ENCODE measurements at regions not wholly inside any gene's neighbourhood (a gene's known extent, or its start where the extent isn't known, plus 50 kb on each side); places are given as distances from the start of the nearest gene placed in this dataset.

- BruUV-seq (replicated peaks), result no TSS peak
- Mint-ChIP-seq H3K27me3 (ENCODE audit: insufficient read depth, unreplicated experiment) (no peaks in the 10 kb centered on the region), H3K4me1 (ENCODE audit: insufficient read depth, unreplicated experiment) (peaks cover 10% of the 10 kb centered on the region), H3K36me3 (ENCODE audit: insufficient read depth, unreplicated experiment) (no peaks in the 10 kb centered on the region), H3K9me3 (ENCODE audit: unreplicated experiment) (no peaks in the 10 kb centered on the region), H3K27ac (ENCODE audit: low read depth, unreplicated experiment) (no peak overlapping the region), H3K4me3 (ENCODE audit: unreplicated experiment) (no peak overlapping the region)
- intact Hi-C loops (cut with micrococcal nuclease), result no loop called here
- ChIA-PET CTCF (interaction anchor here (1.5 kb wide), 1 partner anchor 9 kb away, joined by 3 read pairs; no protein-coding TSS in a partner anchor), POLR2A (no interaction called here)
- DNase-seq (ENCODE audit: unreplicated experiment), result no peak
- TF ChIP-seq CTCF (IDR thresholded peaks at IDR 0.05; ENCODE audit: unreplicated experiment), result no peak
Measured at GRCh38 chr5:167823405-167823804, 468.0 kb upstream of the WWC1 start.

- DNase-seq (ENCODE audit: unreplicated experiment), result peak; percentile 79
Measured at GRCh38 chr5:167827766-167828165, 463.7 kb upstream of the WWC1 start.

GRCh38 chr5:167831754-167832504 is 459.5 kb upstream of the WWC1 start:
- no peaks in the 10 kb centered on the region for H3K9me3 Mint-ChIP-seq (ENCODE audit: unreplicated experiment)
- no peaks in the 10 kb centered on the region for H3K36me3 Mint-ChIP-seq (ENCODE audit: insufficient read depth, unreplicated experiment)
- H3K4me3 Mint-ChIP-seq (ENCODE audit: unreplicated experiment), result no peak overlapping the region
- H3K4me1 Mint-ChIP-seq (ENCODE audit: insufficient read depth, unreplicated experiment), result peaks cover 14% of the 10 kb centered on the region
- intact Hi-C loops (cut with micrococcal nuclease), result no loop called here
- no peaks in the 10 kb centered on the region for H3K27me3 Mint-ChIP-seq (ENCODE audit: insufficient read depth, unreplicated experiment)
- TF ChIP-seq CTCF (IDR thresholded peaks at IDR 0.05; ENCODE audit: unreplicated experiment), result no peak
- POLR2A ChIA-PET, result interaction anchor here (0.9 kb wide), 1 partner anchor 7 kb away, joined by 4 read pairs; no protein-coding TSS in a partner anchor
- H3K27ac Mint-ChIP-seq (ENCODE audit: low read depth, unreplicated experiment), result no peak overlapping the region
- no peak for DNase-seq (ENCODE audit: unreplicated experiment)
- no TSS peak for BruUV-seq (replicated peaks)
- CTCF ChIA-PET, result interaction anchor here (0.6 to 0.7 kb wide), 2 partner anchors 17 to 19 kb away, joined by 3 read pairs; no protein-coding TSS in a partner anchor

More at GRCh38 chr5:167827766-167828165, 463.7 kb upstream of the WWC1 start:
- Mint-ChIP-seq H3K36me3 (ENCODE audit: insufficient read depth, unreplicated experiment) (no peaks in the 10 kb centered on the region), H3K27me3 (ENCODE audit: insufficient read depth, unreplicated experiment) (no peaks in the 10 kb centered on the region), H3K4me1 (ENCODE audit: insufficient read depth, unreplicated experiment) (peaks cover 10% of the 10 kb centered on the region), H3K9me3 (ENCODE audit: unreplicated experiment) (no peaks in the 10 kb centered on the region), H3K4me3 (ENCODE audit: unreplicated experiment) (no peak overlapping the region), H3K27ac (ENCODE audit: low read depth, unreplicated experiment) (no peak overlapping the region)
- no peak for TF ChIP-seq CTCF (IDR thresholded peaks at IDR 0.05; ENCODE audit: unreplicated experiment)
- no TSS peak for BruUV-seq (replicated peaks)
- CTCF ChIA-PET, result interaction anchor here (0.5 kb wide), 1 partner anchor 106 kb away, joined by 3 read pairs; no protein-coding TSS in a partner anchor
- POLR2A ChIA-PET, result no interaction called here
- intact Hi-C loops (cut with micrococcal nuclease), result no loop called here

- CTCF ChIA-PET, result interaction anchor here (0.6 to 0.7 kb wide), 2 partner anchors 16 to 19 kb away, joined by 3 read pairs; no protein-coding TSS in a partner anchor
- BruUV-seq (replicated peaks), result no TSS peak
Measured at GRCh38 chr5:167832609-167833008, 458.8 kb upstream of the WWC1 start.

More at GRCh38 chr5:167832609-167833008, 458.8 kb upstream of the WWC1 start:
- no peaks in the 10 kb centered on the region for H3K27me3 Mint-ChIP-seq (ENCODE audit: insufficient read depth, unreplicated experiment)
- H3K27ac Mint-ChIP-seq (ENCODE audit: low read depth, unreplicated experiment), result no peak overlapping the region
- POLR2A ChIA-PET, result interaction anchor here (0.9 kb wide), 1 partner anchor 8 kb away, joined by 4 read pairs; no protein-coding TSS in a partner anchor
- no peaks in the 10 kb centered on the region for H3K36me3 Mint-ChIP-seq (ENCODE audit: insufficient read depth, unreplicated experiment)
- H3K9me3 Mint-ChIP-seq (ENCODE audit: unreplicated experiment), result no peaks in the 10 kb centered on the region
- no peak overlapping the region for H3K4me3 Mint-ChIP-seq (ENCODE audit: unreplicated experiment)
- intact Hi-C loops (cut with micrococcal nuclease), result no loop called here
- no peak for TF ChIP-seq CTCF (IDR thresholded peaks at IDR 0.05; ENCODE audit: unreplicated experiment)
- no peak for DNase-seq (ENCODE audit: unreplicated experiment)
- peaks cover 12% of the 10 kb centered on the region for H3K4me1 Mint-ChIP-seq (ENCODE audit: insufficient read depth, unreplicated experiment)

All from MCF 10A (cell line).